Mucosa of rectum (tissue), 2 donors: ENCODE measurements at regions not wholly inside any gene's neighbourhood (a gene's known extent, or its start where the extent isn't known, plus 50 kb on each side); places are given as distances from the start of the nearest gene placed in this dataset.

ENCODE experiments used
- H3K27ac ChIP-seq, 2 donors: one replicate each; pipeline ENCODE4 v1.7.0; 2013; ENCODE audit warnings: inconsistent platforms in 2 of 2, low read depth in 2 of 2, low read length in 2 of 2
- H3K27me3 ChIP-seq, 2 donors: one replicate each; pipeline ENCODE4 v1.7.0; 2013; ENCODE audit warnings: low read length in 2 of 2; ENCODE audit not compliant: control insufficient read depth in 2 of 2, insufficient read depth in 2 of 2
- H3K36me3 ChIP-seq, 2 donors: one replicate each; pipeline ENCODE4 v1.7.0; 2013; ENCODE audit warnings: low read length in 2 of 2; ENCODE audit not compliant: control insufficient read depth in 2 of 2, insufficient read depth in 2 of 2
- H3K4me1 ChIP-seq, 2 donors: one replicate each; pipeline ENCODE4 v1.7.0; 2013; ENCODE audit warnings: low read length in 2 of 2, mild to moderate bottlenecking in 1 of 2; ENCODE audit not compliant: control insufficient read depth in 2 of 2, insufficient read depth in 2 of 2
- H3K4me3 ChIP-seq, 2 donors: one replicate each; pipeline ENCODE4 v1.7.0; 2013; ENCODE audit warnings: low read length in 2 of 2
- H3K9ac ChIP-seq, 2 donors: one replicate each; pipeline ENCODE4 v1.7.0; 2013; ENCODE audit warnings: low read length in 2 of 2, low read depth in 1 of 2, mild to moderate bottlenecking in 1 of 2
- H3K9me3 ChIP-seq, 2 donors: one replicate each; pipeline ENCODE4 v1.7.0; 2013; ENCODE audit warnings: low read length in 2 of 2; ENCODE audit not compliant: control insufficient read depth in 2 of 2
- donor health status: healthy.
- donor health status: Normal muscosa, but diverticular disease.

GRCh38 chr4:137651128-137651527 lies 118.8 kb upstream of the PCDH18 start:
- Histone ChIP-seq H3K27ac (no peak overlapping the region), H3K36me3 (no peaks in the 10 kb centered on the region), H3K4me3 (no peak overlapping the region), H3K4me1 (no peaks in the 10 kb centered on the region), H3K9me3 (no peaks in the 10 kb centered on the region), H3K27me3 (no peaks in the 10 kb centered on the region), H3K9ac (no peak overlapping the region)

GRCh38 chr4:137649711-137650450 lies 117.6 kb upstream of the PCDH18 start:
- no peak overlapping the region for H3K4me3 ChIP-seq
- H3K36me3 ChIP-seq, result no peaks in the 10 kb centered on the region
- H3K9ac ChIP-seq, result no peak overlapping the region
- no peak overlapping the region for H3K27ac ChIP-seq
- no peaks in the 10 kb centered on the region for H3K27me3 ChIP-seq
- H3K9me3 ChIP-seq, result no peaks in the 10 kb centered on the region
- no peaks in the 10 kb centered on the region for H3K4me1 ChIP-seq

- Histone ChIP-seq H3K27ac (no peak overlapping the region), H3K27me3 (no peaks in the 10 kb centered on the region), H3K4me3 (no peak overlapping the region), H3K4me1 (no peaks in the 10 kb centered on the region), H3K9ac (no peak overlapping the region), H3K9me3 (no peaks in the 10 kb centered on the region), H3K36me3 (no peaks in the 10 kb centered on the region)
Measured at GRCh38 chr4:137648531-137648930, 116.2 kb upstream of the PCDH18 start.

GRCh38 chr4:137647375-137647774 lies 115.1 kb upstream of the PCDH18 start:
- no peaks in the 10 kb centered on the region for H3K4me1 ChIP-seq
- H3K27me3 ChIP-seq, result no peaks in the 10 kb centered on the region
- no peak overlapping the region for H3K27ac ChIP-seq
- no peaks in the 10 kb centered on the region for H3K9me3 ChIP-seq
- H3K4me3 ChIP-seq, result no peak overlapping the region
- H3K36me3 ChIP-seq, result no peaks in the 10 kb centered on the region
- H3K9ac ChIP-seq, result no peak overlapping the region

GRCh38 chr4:137644201-137644600 lies 111.9 kb upstream of the PCDH18 start:
- Histone ChIP-seq H3K27ac (no peak overlapping the region), H3K4me3 (no peak overlapping the region), H3K36me3 (no peaks in the 10 kb centered on the region), H3K27me3 (no peaks in the 10 kb centered on the region), H3K9me3 (no peaks in the 10 kb centered on the region), H3K4me1 (no peaks in the 10 kb centered on the region), H3K9ac (no peak overlapping the region)

GRCh38 chr4:137641544-137641943 lies 109.2 kb upstream of the PCDH18 start:
- Histone ChIP-seq H3K4me3 (no peak overlapping the region), H3K27ac (no peak overlapping the region), H3K27me3 (no peaks in the 10 kb centered on the region), H3K9me3 (no peaks in the 10 kb centered on the region), H3K9ac (no peak overlapping the region), H3K4me1 (no peaks in the 10 kb centered on the region), H3K36me3 (no peaks in the 10 kb centered on the region)

GRCh38 chr4:137640838-137641158 lies 108.5 kb upstream of the PCDH18 start:
- Histone ChIP-seq H3K27ac (no peak overlapping the region), H3K4me1 (no peaks in the 10 kb centered on the region), H3K9me3 (no peaks in the 10 kb centered on the region), H3K9ac (no peak overlapping the region), H3K27me3 (no peaks in the 10 kb centered on the region), H3K36me3 (no peaks in the 10 kb centered on the region), H3K4me3 (no peak overlapping the region)

- Histone ChIP-seq H3K4me1 (no peaks in the 10 kb centered on the region), H3K4me3 (no peak overlapping the region), H3K9ac (no peak overlapping the region), H3K27ac (no peak overlapping the region), H3K27me3 (no peaks in the 10 kb centered on the region), H3K9me3 (no peaks in the 10 kb centered on the region), H3K36me3 (no peaks in the 10 kb centered on the region)
Measured at GRCh38 chr4:137640156-137640837, 108.0 kb upstream of the PCDH18 start.

GRCh38 chr4:137638934-137639333 lies 106.6 kb upstream of the PCDH18 start:
- Histone ChIP-seq H3K27me3 (no peaks in the 10 kb centered on the region), H3K4me3 (no peak overlapping the region), H3K27ac (no peak overlapping the region), H3K36me3 (no peaks in the 10 kb centered on the region), H3K9ac (no peak overlapping the region), H3K4me1 (no peaks in the 10 kb centered on the region), H3K9me3 (no peaks in the 10 kb centered on the region)

GRCh38 chr4:137635601-137636000 lies 103.3 kb upstream of the PCDH18 start:
- Histone ChIP-seq H3K9ac (no peak overlapping the region), H3K4me1 (no peaks in the 10 kb centered on the region), H3K4me3 (no peak overlapping the region), H3K9me3 (no peaks in the 10 kb centered on the region), H3K27me3 (no peaks in the 10 kb centered on the region), H3K36me3 (no peaks in the 10 kb centered on the region), H3K27ac (no peak overlapping the region)
